DMS153 treated with DMSO at 0.1 percent for 48 hours (cell line): ENCODE measurements at regions not wholly inside any gene's neighbourhood (a gene's known extent, or its start where the extent isn't known, plus 50 kb on each side); places are given as distances from the start of the nearest gene placed in this dataset.
A peak's percentile ranks its signal among the peaks of the same experiment; 100 is the strongest.
"Not testable (repeated sequence)": the region's sequence is repeated elsewhere in the genome, so short reads cannot be mapped to it uniquely, and the experiment has no call there.

Source experiments
- DNase-seq: peaks from one replicate; lab custom pipeline; 2025; ENCODE audit not compliant: unreplicated experiment; lab: John Stamatoyannopoulos, UW

- no peak for DNase-seq
Measured at GRCh38 chr13:97716746-97717145, 236.7 kb upstream of the IPO5 start.

- DNase-seq = no peak
Measured at GRCh38 chr13:97719736-97720135, 233.7 kb upstream of the IPO5 start.

- no peak for DNase-seq
Measured at GRCh38 chr13:97720896-97721295, 232.6 kb upstream of the IPO5 start.

GRCh38 chr13:97723655-97724054 lies 229.8 kb upstream of the IPO5 start:
- no peak for DNase-seq

- no peak for DNase-seq
Measured at GRCh38 chr13:97724450-97724849, 229.0 kb upstream of the IPO5 start.

- no peak for DNase-seq
Measured at GRCh38 chr13:97726664-97727280, 226.7 kb upstream of the IPO5 start.

- DNase-seq = no peak
Measured at GRCh38 chr13:97727991-97728390, 225.5 kb upstream of the IPO5 start.

- no peak for DNase-seq
Measured at GRCh38 chr13:97736436-97736835, 217.0 kb upstream of the IPO5 start.

- no peak for DNase-seq
Measured at GRCh38 chr13:97742084-97742483, 211.4 kb upstream of the IPO5 start.

GRCh38 chr13:97743938-97744337 lies 209.5 kb upstream of the IPO5 start:
- DNase-seq = no peak

- no peak for DNase-seq
Measured at GRCh38 chr13:97746649-97747048, 206.8 kb upstream of the IPO5 start.

GRCh38 chr13:97749174-97749573 lies 204.3 kb upstream of the IPO5 start:
- no peak for DNase-seq

- DNase-seq = no peak
Measured at GRCh38 chr13:97751477-97751876, 202.0 kb upstream of the IPO5 start.

- peak; percentile 1 for DNase-seq
Measured at GRCh38 chr13:97752961-97753668, 200.4 kb upstream of the IPO5 start.

GRCh38 chr13:97753942-97754670 lies 199.4 kb upstream of the IPO5 start:
- DNase-seq = no peak

- DNase-seq = no peak
Measured at GRCh38 chr13:97757807-97758206, 195.7 kb upstream of the IPO5 start.

- DNase-seq = no peak
Measured at GRCh38 chr13:97758317-97758716, 195.2 kb upstream of the IPO5 start.

GRCh38 chr13:97761796-97762540 lies 191.5 kb upstream of the IPO5 start:
- DNase-seq = no peak

GRCh38 chr13:97766749-97767148 lies 186.7 kb upstream of the IPO5 start:
- no peak for DNase-seq

GRCh38 chr13:97768134-97768533 lies 185.3 kb upstream of the IPO5 start:
- DNase-seq = no peak

GRCh38 chr13:97770231-97770630 lies 183.2 kb upstream of the IPO5 start:
- not testable (repeated sequence) for DNase-seq
